H9 (cell line): ENCODE measurements at regions not wholly inside any gene's neighbourhood (a gene's known extent, or its start where the extent isn't known, plus 50 kb on each side); places are given as distances from the start of the nearest gene placed in this dataset.

Source experiments
- DNase-seq: peaks from one replicate; pipeline ENCODE4 v3.0.0-alpha.2; 2017
- H2AFZ ChIP-seq: one replicate; pipeline ENCODE4 v1.6.1; 2013; ENCODE audit warnings: mild to moderate bottlenecking, low read length, control low read depth, moderate library complexity
- H2AK5ac ChIP-seq: 2 replicates; pipeline ENCODE4 v1.6.1; 2013; ENCODE audit warnings: low read length, control low read depth, mixed read lengths; ENCODE audit not compliant: insufficient read length
- H2BK120ac ChIP-seq: one replicate; pipeline ENCODE4 v1.6.1; 2013; ENCODE audit warnings: low read depth, mild to moderate bottlenecking, low read length, control low read depth, inconsistent platforms; ENCODE audit not compliant: poor library complexity, severe bottlenecking
- H2BK12ac ChIP-seq: 2 replicates; pipeline ENCODE4 v1.6.1; 2013; ENCODE audit warnings: low read length, control low read depth, mixed read lengths, low read depth; ENCODE audit not compliant: insufficient read length
- H2BK15ac ChIP-seq: 2 replicates; pipeline ENCODE4 v1.6.1; 2013; ENCODE audit warnings: low read depth, low read length, control low read depth
- H2BK20ac ChIP-seq: one replicate; pipeline ENCODE4 v1.6.1; 2013; ENCODE audit warnings: low read depth, mild to moderate bottlenecking, low read length, control low read depth, inconsistent platforms; ENCODE audit not compliant: poor library complexity, severe bottlenecking
- H2BK5ac ChIP-seq: 2 replicates; pipeline ENCODE4 v1.6.1; 2013; ENCODE audit warnings: low read length, control low read depth, mixed read lengths; ENCODE audit not compliant: insufficient read length
- H3K14ac ChIP-seq: 2 replicates; pipeline ENCODE4 v1.6.1; 2013; ENCODE audit warnings: low read length, control low read depth; ENCODE audit not compliant: insufficient read depth
- H3K18ac ChIP-seq: 2 replicates; pipeline ENCODE4 v1.6.1; 2013; ENCODE audit warnings: low read depth, mild to moderate bottlenecking, mixed read lengths, low read length, control low read depth; ENCODE audit not compliant: insufficient read length
- H3K23ac ChIP-seq: 2 replicates; pipeline ENCODE4 v1.6.1; 2013; ENCODE audit warnings: low read length, control low read depth, mixed read lengths, low read depth; ENCODE audit not compliant: insufficient read length
- H3K23me2 ChIP-seq: 2 replicates; pipeline ENCODE4 v1.6.1; 2013; ENCODE audit warnings: low read depth, mild to moderate bottlenecking, mixed read lengths, low read length, control low read depth; ENCODE audit not compliant: insufficient read length, poor library complexity, severe bottlenecking
- H3K27ac ChIP-seq: 2 replicates; pipeline ENCODE4 v1.5.1; 2013; ENCODE audit warnings: low read length, control low read depth, mixed read lengths, low read depth; ENCODE audit not compliant: insufficient read length
- H3K27me3 ChIP-seq: 2 replicates; pipeline ENCODE4 v1.6.1; 2013; ENCODE audit warnings: low read length, control low read depth, inconsistent platforms; ENCODE audit not compliant: insufficient read depth
- H3K4ac ChIP-seq: 2 replicates; pipeline ENCODE4 v1.6.1; 2013; ENCODE audit warnings: low read depth, mild to moderate bottlenecking, control low read depth, inconsistent platforms, low read length, moderate library complexity
- H3K4me1 ChIP-seq: 2 replicates; pipeline ENCODE4 v1.6.1; 2013; ENCODE audit warnings: low read length, control low read depth, inconsistent platforms; ENCODE audit not compliant: insufficient read depth
- H3K4me2 ChIP-seq: 2 replicates; pipeline ENCODE4 v1.6.1; 2013; ENCODE audit warnings: low read length, control low read depth, mixed read lengths; ENCODE audit not compliant: insufficient read length, insufficient read depth
- H3K56ac ChIP-seq: 2 replicates; pipeline ENCODE4 v1.6.1; 2013; ENCODE audit warnings: low read depth, mild to moderate bottlenecking, mixed read lengths, low read length, control low read depth; ENCODE audit not compliant: insufficient read length
- H3K79me1 ChIP-seq: 2 replicates; pipeline ENCODE4 v1.6.1; 2013; ENCODE audit warnings: low read depth, mild to moderate bottlenecking, moderate library complexity, low read length, control low read depth, inconsistent platforms; ENCODE audit not compliant: insufficient read depth, poor library complexity, severe bottlenecking
- H3K79me2 ChIP-seq: 2 replicates; pipeline ENCODE4 v1.6.1; 2013; ENCODE audit warnings: low read length, control low read depth, inconsistent platforms; ENCODE audit not compliant: insufficient read depth
- H3K9ac ChIP-seq: 2 replicates; pipeline ENCODE4 v1.6.1; 2013; ENCODE audit warnings: low read length, control low read depth, mixed read lengths; ENCODE audit not compliant: insufficient read length; ENCODE audit errors: extremely low read depth
- H3K9me3 ChIP-seq: one replicate; pipeline ENCODE4 v1.6.1; 2013; ENCODE audit warnings: low read depth, low read length, inconsistent platforms; ENCODE audit not compliant: control insufficient read depth
- H3T11ph ChIP-seq: one replicate; pipeline ENCODE4 v1.6.1; 2013; ENCODE audit warnings: mild to moderate bottlenecking, low read length, control low read depth, inconsistent platforms
- H4K20me1 ChIP-seq: one replicate; pipeline ENCODE4 v1.6.1; 2013; ENCODE audit not compliant: control insufficient read depth, insufficient read length, insufficient read depth
- H4K5ac ChIP-seq: 2 replicates; pipeline ENCODE4 v1.6.1; 2013; ENCODE audit warnings: low read depth, mild to moderate bottlenecking, mixed read lengths, low read length, control low read depth; ENCODE audit not compliant: insufficient read length
- H4K8ac ChIP-seq: replicated peaks from 2 replicates; pipeline ENCODE4 v1.6.1; 2013; ENCODE audit warnings: low read length, control low read depth, mixed read lengths, low read depth; ENCODE audit not compliant: insufficient read length
- H4K91ac ChIP-seq: 2 replicates; pipeline ENCODE4 v1.6.1; 2013; ENCODE audit warnings: low read depth, mild to moderate bottlenecking, moderate library complexity, mixed read lengths, low read length, control low read depth; ENCODE audit not compliant: insufficient read length
- H3K27ac Mint-ChIP-seq, 3 experiments: 2 replicates in 2 of 3; 3 replicates in 1 of 3; pipeline ENCODE4 v1.8.0; 2020 to 2021; ENCODE audit warnings: mixed read lengths in 3 of 3, mild to moderate bottlenecking in 1 of 3, moderate library complexity in 1 of 3
- H3K27me3 Mint-ChIP-seq: 2 replicates; pipeline ENCODE4 v1.8.0; 2021; ENCODE audit warnings: low read depth, mild to moderate bottlenecking, moderate library complexity, mixed read lengths
- H3K36me3 Mint-ChIP-seq, 3 experiments: 2 replicates in 2 of 3; 3 replicates in 1 of 3; pipeline ENCODE4 v1.8.0; 2020 to 2021; ENCODE audit warnings: low read depth in 3 of 3, mixed read lengths in 3 of 3; ENCODE audit not compliant: insufficient read depth in 1 of 3
- H3K4me1 Mint-ChIP-seq, 2 experiments: 2 replicates each; pipeline ENCODE4 v1.8.0; 2020; ENCODE audit warnings: mixed read lengths in 2 of 2
- H3K4me3 Mint-ChIP-seq, 2 experiments: 2 replicates in 1 of 2; 3 replicates in 1 of 2; pipeline ENCODE4 v1.8.0; 2020 to 2021; ENCODE audit warnings: mild to moderate bottlenecking in 2 of 2, mixed read lengths in 2 of 2, moderate library complexity in 1 of 2
- H3K9me3 Mint-ChIP-seq, 2 experiments: 2 replicates in 1 of 2; 3 replicates in 1 of 2; pipeline ENCODE4 v1.8.0; 2020; ENCODE audit warnings: mild to moderate bottlenecking in 2 of 2, mixed read lengths in 2 of 2, moderate library complexity in 1 of 2
- CTCF ChIP-seq: fragments of 200-600 bp; sonication (generic); conservative IDR thresholded peaks from 3 replicates; pipeline ENCODE4 v1.8.0; 2021; ENCODE audit warnings: antibody characterized with exemption, mild to moderate bottlenecking
- WGBS: extraction: QIAGEN DNeasy Blood & Tissue Kit; methylation state at CpG from one replicate; pipeline ENCODE4 v1.1.7; 2013; ENCODE audit warnings: missing lambda C conversion rate, low lambda C conversion rate, mixed read lengths; ENCODE audit not compliant: insufficient read length; ENCODE audit errors: extremely low coverage; 5-methylcytosine and 5-hydroxymethylcytosine counted together

GRCh38 chr18:44133483-44133882 is 547.2 kb upstream of the SETBP1 start:
- H2BK15ac ChIP-seq = no peak overlapping the region
- Mint-ChIP-seq H3K27me3 (no peaks in the 10 kb centered on the region), H3K9me3 (peaks cover 0 to 2% of the 10 kb centered on the region in 2 experiments; a peak in 2 of 5 replicates), H3K4me3 (no peak overlapping the region), H3K27ac (no peak overlapping the region), H3K36me3 (peaks cover 0 to 8% (median 0%) of the 10 kb centered on the region in 3 experiments; a peak in 2 of 7 replicates), H3K4me1 (peaks cover 0 to 3% of the 10 kb centered on the region in 2 experiments; a peak in 1 of 4 replicates)
- DNase-seq = no peak
- no peak overlapping the region for H3K18ac ChIP-seq
- H2AK5ac ChIP-seq = no peak overlapping the region
- H4K91ac ChIP-seq = no peak overlapping the region
- no peak overlapping the region for H3K23ac ChIP-seq
- H2BK20ac ChIP-seq = no peak overlapping the region
- H3K9me3 ChIP-seq = no peaks in the 10 kb centered on the region
- H4K8ac ChIP-seq = no peak overlapping the region
- H3K4ac ChIP-seq = no peak overlapping the region
- no peak overlapping the region for H2BK120ac ChIP-seq
- no peak overlapping the region for H4K5ac ChIP-seq
- no peak overlapping the region for H3K56ac ChIP-seq
- no peaks in the 10 kb centered on the region for H3K4me1 ChIP-seq
- no peaks in the 10 kb centered on the region for H3K79me1 ChIP-seq
- H3K4me2 ChIP-seq = no peak overlapping the region
- H2BK5ac ChIP-seq = no peak overlapping the region
- no peaks in the 10 kb centered on the region for H3K23me2 ChIP-seq
- no peak overlapping the region for H2AFZ ChIP-seq
- no peak overlapping the region for H3K14ac ChIP-seq
- TF ChIP-seq CTCF = no peak
- no peaks in the 10 kb centered on the region for H3K27me3 ChIP-seq
- no CpG with 5 or more reads among the region's 2 CpGs for WGBS
- no peaks in the 10 kb centered on the region for H3K79me2 ChIP-seq
- no peaks in the 10 kb centered on the region for H4K20me1 ChIP-seq
- no peak overlapping the region for H2BK12ac ChIP-seq
- H3K27ac ChIP-seq = no peak overlapping the region
- no peak overlapping the region for H3K9ac ChIP-seq
- no peak overlapping the region for H3T11ph ChIP-seq
